PC-9 (cell line): ENCODE measurements at regions not wholly inside any gene's neighbourhood (a gene's known extent, or its start where the extent isn't known, plus 50 kb on each side); places are given as distances from the start of the nearest gene placed in this dataset.

Source experiments
- BruUV-seq: library from RNA; stranded (reverse); fragments of 400-500 nt; replicated peaks from 2 replicates; lab custom pipeline; 2021; lab: Mats Ljungman, UMichigan
- CTCF ChIA-PET: fragments of 300-600 bp; sonication (Branson Sonifier 250); formaldehyde crosslinking; loops from one replicate; lab custom pipeline; 2022; ENCODE audit warnings: antibody characterized with exemption; lab: Charles Lee
- POLR2A ChIA-PET: fragments of 300-600 bp; sonication (Branson Sonifier 250); formaldehyde crosslinking; loops from one replicate; lab custom pipeline; 2022; ENCODE audit warnings: antibody characterized with exemption; ENCODE audit not compliant: unreplicated experiment; lab: Charles Lee
- DNase-seq, 2 experiments: peaks; one replicate each; pipeline versions ENCODE4 v3.0.0 to v3.0.0-alpha.2; 2015 to 2022; ENCODE audit warnings: mixed read lengths in 1 of 2
- H2AFZ ChIP-seq: fragments of 200-600 bp; sonication (generic); 2 replicates; pipeline ENCODE4 v1.8.1; 2017; ENCODE audit warnings: antibody characterized with exemption
- H3F3A ChIP-seq: fragments of 200-600 bp; sonication (generic); 2 replicates; pipeline ENCODE4 v1.8.1; 2017; ENCODE audit warnings: antibody characterized with exemption, mild to moderate bottlenecking, low read depth; ENCODE audit not compliant: insufficient read depth
- H3K27ac ChIP-seq: fragments of 200-600 bp; sonication (generic); 2 replicates; pipeline ENCODE4 v1.6.1; 2016; ENCODE audit warnings: mixed run types
- H3K27me3 ChIP-seq: fragments of 200-600 bp; sonication (generic); 2 replicates; pipeline ENCODE4 v1.6.1; 2016; ENCODE audit warnings: low read depth, mixed run types; ENCODE audit not compliant: insufficient read depth
- H3K36me3 ChIP-seq: fragments of 200-600 bp; sonication (generic); 2 replicates; pipeline ENCODE4 v1.6.1; 2016; ENCODE audit warnings: low read depth, mixed run types
- H3K4me1 ChIP-seq: fragments of 200-600 bp; sonication (generic); replicated peaks from 2 replicates; pipeline ENCODE4 v1.6.1; 2016; ENCODE audit warnings: mixed run types; ENCODE audit not compliant: insufficient read depth
- H3K4me2 ChIP-seq: fragments of 200-600 bp; sonication (generic); 2 replicates; pipeline ENCODE4 v1.6.1; 2017; ENCODE audit warnings: mixed run types
- H3K4me3 ChIP-seq: fragments of 200-600 bp; sonication (generic); 2 replicates; pipeline ENCODE4 v1.6.1; 2016; ENCODE audit warnings: mixed run types
- H3K79me2 ChIP-seq: fragments of 200-600 bp; sonication (generic); 2 replicates; pipeline ENCODE4 v1.6.1; 2017; ENCODE audit warnings: low read depth, mixed run types
- H3K9me2 ChIP-seq: fragments of 200-600 bp; sonication (generic); 2 replicates; pipeline ENCODE4 v1.8.1; 2017; ENCODE audit warnings: mild to moderate bottlenecking; ENCODE audit not compliant: insufficient read depth
- H3K9me3 ChIP-seq: fragments of 200-600 bp; sonication (generic); 2 replicates; pipeline ENCODE4 v1.8.1; 2016; ENCODE audit warnings: low read depth; ENCODE audit not compliant: insufficient read depth
- H4K20me1 ChIP-seq: fragments of 200-600 bp; sonication (generic); 2 replicates; pipeline ENCODE4 v1.8.1; 2017; ENCODE audit not compliant: insufficient read depth
- EZH2 ChIP-seq: fragments of 200-600 bp; sonication (generic); IDR thresholded peaks from 2 replicates; pipeline ENCODE4 v1.8.0; 2017; ENCODE audit warnings: antibody characterized with exemption, low read depth
- intact Hi-C: fragments of 100-400 bp; cut with micrococcal nuclease; formaldehyde crosslinking; loops from one replicate; pipeline ENCODE4 v1.10.0; 2022; ENCODE audit not compliant: unreplicated experiment
- TF ChIP-seq, protein P1 (sequence below): fragments of 200-600 bp; sonication (generic); conservative IDR thresholded peaks from 2 replicates; pipeline ENCODE4 v1.6.1; 2017; ENCODE audit warnings: mixed run types, antibody characterized with exemption, mild to moderate bottlenecking, moderate library complexity

- intact Hi-C loops = no loop called here
- no peak overlapping the region for H3K4me2 ChIP-seq
- ChIA-PET POLR2A (no interaction called here), CTCF (no interaction called here)
- no peaks in the 10 kb centered on the region for H3K79me2 ChIP-seq
- DNase-seq = no peak
- H3K4me3 ChIP-seq = no peak overlapping the region
- peaks cover 16% of the 10 kb centered on the region for H3K27me3 ChIP-seq
- no peaks in the 10 kb centered on the region for H3K4me1 ChIP-seq
- no peaks in the 10 kb centered on the region for H3F3A ChIP-seq
- no peaks in the 10 kb centered on the region for H3K36me3 ChIP-seq
- no peak overlapping the region for H3K27ac ChIP-seq
- H4K20me1 ChIP-seq = no peaks in the 10 kb centered on the region
- no peaks in the 10 kb centered on the region for H3K9me2 ChIP-seq
- no peak overlapping the region for H2AFZ ChIP-seq
- no peaks in the 10 kb centered on the region for H3K9me3 ChIP-seq
- TF ChIP-seq, protein P1, sequence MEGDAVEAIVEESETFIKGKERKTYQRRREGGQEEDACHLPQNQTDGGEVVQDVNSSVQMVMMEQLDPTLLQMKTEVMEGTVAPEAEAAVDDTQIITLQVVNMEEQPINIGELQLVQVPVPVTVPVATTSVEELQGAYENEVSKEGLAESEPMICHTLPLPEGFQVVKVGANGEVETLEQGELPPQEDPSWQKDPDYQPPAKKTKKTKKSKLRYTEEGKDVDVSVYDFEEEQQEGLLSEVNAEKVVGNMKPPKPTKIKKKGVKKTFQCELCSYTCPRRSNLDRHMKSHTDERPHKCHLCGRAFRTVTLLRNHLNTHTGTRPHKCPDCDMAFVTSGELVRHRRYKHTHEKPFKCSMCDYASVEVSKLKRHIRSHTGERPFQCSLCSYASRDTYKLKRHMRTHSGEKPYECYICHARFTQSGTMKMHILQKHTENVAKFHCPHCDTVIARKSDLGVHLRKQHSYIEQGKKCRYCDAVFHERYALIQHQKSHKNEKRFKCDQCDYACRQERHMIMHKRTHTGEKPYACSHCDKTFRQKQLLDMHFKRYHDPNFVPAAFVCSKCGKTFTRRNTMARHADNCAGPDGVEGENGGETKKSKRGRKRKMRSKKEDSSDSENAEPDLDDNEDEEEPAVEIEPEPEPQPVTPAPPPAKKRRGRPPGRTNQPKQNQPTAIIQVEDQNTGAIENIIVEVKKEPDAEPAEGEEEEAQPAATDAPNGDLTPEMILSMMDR = no peak
- TF ChIP-seq EZH2 = no peak
- no TSS peak for BruUV-seq
These were observed 301.0 kb upstream of the MGAT5 start for GRCh38 chr2:133952896-133953295.

DNA sequence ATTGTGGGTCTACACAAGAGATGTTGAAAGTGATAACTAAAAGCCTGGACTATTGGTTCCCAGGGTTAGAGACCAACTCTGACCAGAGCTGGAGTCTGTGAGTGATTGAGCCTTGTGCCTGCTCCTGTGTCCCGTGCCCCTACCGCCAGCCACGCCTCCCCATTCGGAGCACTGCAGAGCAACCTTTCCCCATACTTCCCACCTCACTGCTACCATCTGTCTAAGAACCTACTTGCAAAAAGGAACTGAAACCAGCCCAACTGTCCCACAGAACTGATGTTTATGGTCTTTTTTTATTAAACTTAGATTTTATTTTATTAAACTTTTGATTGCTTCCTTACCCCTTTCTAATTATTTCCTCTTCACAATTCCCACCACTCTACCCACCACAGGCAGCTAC lies 300.3 kb upstream of the MGAT5 start:
- no peak overlapping the region for H3K27ac ChIP-seq
- no peaks in the 10 kb centered on the region for H3K79me2 ChIP-seq
- POLR2A ChIA-PET = no interaction called here
- peaks cover 22% of the 10 kb centered on the region for H3K27me3 ChIP-seq
- H3K4me3 ChIP-seq = no peak overlapping the region
- no peak overlapping the region for H3K4me2 ChIP-seq
- no peaks in the 10 kb centered on the region for H3K9me3 ChIP-seq
- TF ChIP-seq, protein P1 = no peak
- TF ChIP-seq EZH2 = no peak
- intact Hi-C loops = no loop called here
- H3K4me1 ChIP-seq = no peaks in the 10 kb centered on the region
- H3K36me3 ChIP-seq = no peaks in the 10 kb centered on the region
- no TSS peak for BruUV-seq
- H2AFZ ChIP-seq = no peak overlapping the region
- H4K20me1 ChIP-seq = no peaks in the 10 kb centered on the region
- H3K9me2 ChIP-seq = no peaks in the 10 kb centered on the region
- no peak for DNase-seq
- CTCF ChIA-PET = no interaction called here
- H3F3A ChIP-seq = no peaks in the 10 kb centered on the region

- no peaks in the 10 kb centered on the region for H4K20me1 ChIP-seq
- H3K9me3 ChIP-seq = no peaks in the 10 kb centered on the region
- no peak for TF ChIP-seq EZH2
- TF ChIP-seq, protein P1 = no peak
- DNase-seq = no peak
- no peak overlapping the region for H3K4me2 ChIP-seq
- intact Hi-C loops = no loop called here
- no peaks in the 10 kb centered on the region for H3K79me2 ChIP-seq
- ChIA-PET POLR2A (interaction anchor here (0.5 kb wide), 1 partner anchor 816 kb away, joined by 3 read pairs; no protein-coding TSS in a partner anchor), CTCF (no interaction called here)
- no peaks in the 10 kb centered on the region for H3F3A ChIP-seq
- H3K4me1 ChIP-seq = no peaks in the 10 kb centered on the region
- H3K9me2 ChIP-seq = no peaks in the 10 kb centered on the region
- no TSS peak for BruUV-seq
- H2AFZ ChIP-seq = no peak overlapping the region
- no peak overlapping the region for H3K27ac ChIP-seq
- no peaks in the 10 kb centered on the region for H3K36me3 ChIP-seq
- no peak overlapping the region for H3K4me3 ChIP-seq
- H3K27me3 ChIP-seq = peaks cover 33% of the 10 kb centered on the region
These were observed 299.2 kb upstream of the MGAT5 start for GRCh38 chr2:133954636-133955035.
